Activated CD8-positive, alpha-beta memory T cell treated with anti-CD3 and anti-CD28 coated beads for 24 hours (primary cell): ENCODE measurements at regions not wholly inside any gene's neighbourhood (a gene's known extent, or its start where the extent isn't known, plus 50 kb on each side); places are given as distances from the start of the nearest gene placed in this dataset.
A peak's percentile ranks its signal among the peaks of the same experiment; 100 is the strongest.

Experiments used
- DNase-seq: peaks from one replicate; pipeline ENCODE4 v3.0.0-alpha.2; 2020

DNA sequence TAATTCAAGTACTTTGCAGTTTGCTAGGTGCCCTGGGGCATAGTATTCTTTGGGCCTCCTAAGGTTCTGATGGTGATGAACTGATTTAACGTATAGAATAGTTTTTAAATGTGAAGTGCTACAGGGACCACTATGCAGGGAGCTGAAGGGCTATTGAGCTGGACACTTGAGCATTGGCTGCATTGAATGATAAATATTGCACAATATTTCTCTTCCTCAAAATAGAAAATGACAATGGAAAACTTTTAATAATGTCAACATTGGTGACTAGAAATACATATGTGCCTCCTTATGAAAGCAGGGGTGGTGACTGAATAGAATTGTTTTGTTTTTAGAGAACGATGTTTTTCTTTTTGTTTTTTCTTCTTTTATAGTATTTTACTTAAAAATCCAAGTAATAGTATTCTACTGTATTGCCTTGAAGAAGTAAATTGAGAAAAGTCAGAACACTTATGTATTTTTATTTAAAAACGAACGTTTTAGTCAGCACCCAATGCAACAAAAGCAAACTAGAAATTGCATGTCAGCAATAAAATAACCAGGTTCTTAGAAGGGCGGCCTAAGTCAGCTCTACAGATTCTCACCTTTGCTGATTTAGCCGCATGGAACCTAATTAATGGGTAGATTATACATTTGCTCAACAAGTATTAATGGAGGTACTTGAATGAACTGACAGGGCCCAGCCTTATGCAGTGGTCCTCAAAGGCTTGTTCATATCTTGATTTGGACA is 244.0 kb upstream of the KLF6 start:
- DNase-seq, result no peak

GRCh38 chr10:4028027-4028471 is 243.0 kb upstream of the KLF6 start:
- no peak for DNase-seq

DNA sequence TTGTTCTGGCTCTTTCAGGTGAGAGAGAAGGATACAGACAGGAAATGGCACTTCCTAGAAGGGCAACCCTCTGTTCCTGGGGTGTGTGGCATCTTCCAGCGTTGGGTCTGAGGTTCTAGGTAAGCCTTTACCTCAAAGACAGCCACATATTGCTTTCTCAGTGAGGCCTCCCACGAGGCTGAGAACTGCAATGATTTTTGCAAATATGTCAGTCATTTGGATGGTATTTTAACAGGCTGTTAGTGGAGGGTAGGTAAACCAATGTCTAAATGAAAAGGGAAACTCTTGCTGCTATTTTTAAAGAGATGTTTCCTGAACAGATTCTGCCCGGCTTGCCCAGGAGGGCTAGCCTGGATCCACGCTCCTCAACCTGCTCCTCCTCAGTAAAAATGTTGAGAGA is 240.3 kb upstream of the KLF6 start:
- no peak for DNase-seq

DNA sequence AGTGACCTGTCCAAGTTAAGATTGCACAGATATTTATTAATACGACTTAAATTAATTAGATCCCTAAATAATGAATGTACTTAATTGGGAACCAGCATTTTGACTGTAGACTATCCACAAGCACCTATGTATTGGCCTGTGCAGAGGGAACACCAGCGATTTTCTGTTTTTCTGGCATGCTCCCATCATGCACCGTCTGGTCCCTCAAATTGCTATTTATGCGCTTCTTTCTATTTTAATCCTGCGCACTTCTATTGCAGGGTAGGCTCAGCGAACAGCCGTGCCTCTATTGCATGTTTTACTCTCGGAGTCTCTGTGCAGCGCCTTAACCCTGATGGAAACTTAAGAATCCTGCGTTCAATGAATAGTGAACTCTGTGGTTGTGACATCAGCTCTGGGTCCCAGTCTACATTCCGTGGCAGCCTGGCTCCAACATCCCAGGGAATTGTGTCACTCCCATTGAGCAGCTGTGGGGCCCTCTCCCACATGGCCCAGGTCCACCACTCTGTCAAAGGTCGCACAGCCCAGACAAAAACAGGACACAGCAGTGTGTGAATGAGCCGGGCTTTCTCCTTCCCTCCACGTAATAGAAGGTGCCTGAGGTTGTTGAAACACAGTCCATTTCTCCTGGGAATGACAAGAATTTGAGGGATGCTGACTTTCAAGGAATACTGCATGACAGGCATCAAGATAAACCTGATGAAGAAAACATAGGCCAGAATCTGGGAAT is 239.7 kb upstream of the KLF6 start:
- DNase-seq, result no peak

GRCh38 chr10:4024027-4024426 is 239.0 kb upstream of the KLF6 start:
- no peak for DNase-seq

DNA sequence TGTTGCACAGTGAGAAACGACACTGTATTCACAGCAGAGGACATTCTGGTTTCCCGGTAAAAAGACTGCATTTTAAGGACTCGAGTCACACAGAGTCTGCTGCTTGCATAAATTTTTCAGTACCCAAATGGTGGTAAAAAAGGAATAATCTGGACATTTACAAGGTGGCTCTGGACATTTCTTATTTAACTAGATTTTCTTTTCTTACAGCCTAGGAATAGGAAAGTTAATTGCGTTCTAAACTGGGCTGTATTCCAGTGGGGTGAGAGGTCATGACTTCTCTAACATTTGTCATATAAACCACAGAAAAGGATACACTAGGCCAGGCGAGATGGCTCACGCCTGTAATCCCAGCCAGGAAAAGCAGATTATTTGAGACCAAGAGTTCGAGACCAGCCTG is 237.5 kb upstream of the KLF6 start:
- DNase-seq, result no peak

GRCh38 chr10:4020631-4021030 is 235.6 kb upstream of the KLF6 start:
- no peak for DNase-seq

DNA sequence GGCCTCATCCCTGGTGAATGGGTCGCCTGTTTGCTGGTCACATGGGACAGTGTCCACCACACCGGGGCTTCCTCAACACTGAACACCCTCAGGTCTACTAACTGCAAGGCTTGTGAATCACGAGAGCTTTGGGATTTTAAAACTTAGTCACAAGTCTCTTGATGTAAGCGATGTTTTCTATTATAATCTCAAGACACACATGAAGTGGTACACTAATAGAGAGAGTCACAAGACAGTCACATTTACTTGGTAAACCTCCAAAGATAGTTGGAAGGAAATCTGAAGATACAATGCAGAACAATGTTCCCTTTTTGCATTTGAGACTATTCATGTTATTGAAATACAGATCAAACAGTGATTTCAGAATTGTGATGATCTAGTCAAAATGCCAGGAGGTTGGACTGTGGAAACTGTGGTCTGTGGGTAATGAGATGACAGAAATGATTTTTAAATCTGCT is 233.1 kb upstream of the KLF6 start:
- DNase-seq, result no peak

- DNase-seq, result no peak
These were observed 232.3 kb upstream of the KLF6 start for GRCh38 chr10:4017336-4017735.

GRCh38 chr10:4016214-4016740 is 231.3 kb upstream of the KLF6 start:
- no peak for DNase-seq

GRCh38 chr10:4013651-4014121 is 228.7 kb upstream of the KLF6 start:
- DNase-seq, result peak; percentile 72

DNA sequence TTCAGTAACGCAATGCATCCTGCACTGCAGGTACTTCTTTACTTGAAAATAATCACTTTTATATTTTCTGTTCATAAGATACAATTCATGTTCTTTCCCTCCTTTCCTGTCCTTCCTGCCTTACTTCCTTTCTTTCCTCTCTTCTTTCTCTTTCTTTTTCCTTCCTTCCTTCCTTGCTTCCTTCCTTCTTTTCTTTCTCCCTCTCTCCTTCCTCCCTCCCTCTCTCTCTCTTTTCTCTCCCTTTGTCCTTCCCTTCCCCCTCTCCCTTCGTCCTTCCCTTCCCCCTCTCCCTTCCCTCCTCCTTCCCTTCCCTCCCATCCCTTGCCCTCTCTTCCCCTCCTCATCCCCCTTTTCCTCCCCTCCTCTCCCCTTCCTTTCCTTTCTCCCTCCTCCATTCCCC is 227.8 kb upstream of the KLF6 start:
- no peak for DNase-seq

GRCh38 chr10:4011136-4011812 is 226.3 kb upstream of the KLF6 start:
- no peak for DNase-seq

DNA sequence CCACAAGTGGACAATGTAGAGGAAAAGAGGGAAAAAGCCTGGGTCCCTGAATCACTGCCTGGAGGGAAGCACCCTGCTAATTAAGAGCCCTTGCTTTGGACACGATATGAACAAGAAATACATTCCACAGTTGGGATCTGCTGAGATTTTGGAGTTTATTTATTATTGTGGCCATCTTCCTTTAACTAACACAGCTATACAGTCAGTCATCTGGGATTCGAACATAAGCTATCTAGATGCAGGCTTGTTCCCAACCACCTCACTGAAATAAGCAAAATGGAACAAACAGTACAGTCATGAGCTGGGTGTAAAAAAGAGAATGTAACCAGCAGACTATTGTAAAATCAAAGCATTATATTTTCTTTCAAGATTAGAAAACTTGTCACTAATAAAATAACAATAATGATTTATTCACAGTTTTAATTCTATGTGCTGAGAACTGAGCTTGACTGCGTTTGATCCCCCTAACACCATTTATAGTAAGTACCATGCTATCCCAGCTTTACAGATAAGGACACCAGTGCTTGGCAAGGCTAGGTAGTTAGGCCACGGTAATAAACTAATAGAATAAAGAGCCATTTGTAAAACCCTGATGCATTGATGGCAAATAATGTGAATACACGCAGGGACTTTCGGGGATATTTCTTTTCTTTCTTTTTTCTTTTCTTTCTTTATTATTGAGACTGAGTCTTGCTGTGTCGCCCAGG is 223.8 kb upstream of the KLF6 start:
- DNase-seq, result no peak

DNA sequence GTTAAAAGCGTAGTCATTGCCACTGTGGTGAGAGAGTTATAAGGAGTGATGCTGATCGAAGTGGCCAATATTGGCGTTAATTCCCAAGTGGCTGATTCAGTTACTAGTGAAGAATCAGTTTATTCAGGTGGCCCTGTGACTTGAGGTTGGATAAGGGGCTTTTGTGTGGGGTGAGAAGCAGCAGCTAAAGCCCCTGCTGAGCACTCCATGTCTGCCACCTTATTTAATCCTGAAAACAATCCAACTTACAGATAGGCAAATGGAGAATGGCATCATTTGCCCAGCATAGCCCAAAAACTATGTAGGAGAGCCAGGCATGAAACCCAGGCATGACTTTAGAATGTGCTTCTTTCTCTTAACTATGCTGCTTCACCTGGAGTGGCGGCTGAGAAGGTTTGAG is 222.8 kb upstream of the KLF6 start:
- DNase-seq, result no peak

- no peak for DNase-seq
These were observed 221.8 kb upstream of the KLF6 start for GRCh38 chr10:4006858-4007257.

DNA sequence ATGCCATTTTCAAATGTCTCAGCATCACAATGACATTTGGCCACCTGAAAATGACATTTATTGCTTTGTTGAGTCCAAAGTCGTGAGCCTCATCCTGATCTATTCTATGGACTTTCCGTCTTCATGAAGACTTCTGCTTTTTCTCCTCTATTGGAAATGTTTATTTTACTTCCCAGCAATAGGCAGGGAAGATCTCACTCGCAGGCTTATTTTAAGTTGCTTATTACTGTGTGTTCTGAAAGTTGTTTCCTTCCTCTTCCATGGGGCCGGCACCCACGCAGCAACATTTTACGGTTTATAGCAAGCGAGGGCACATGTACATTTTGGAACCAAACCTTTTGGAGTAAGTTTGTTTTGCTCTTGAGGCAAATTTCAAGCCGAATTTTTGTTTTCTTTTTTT is 221.0 kb upstream of the KLF6 start:
- no peak for DNase-seq

DNA sequence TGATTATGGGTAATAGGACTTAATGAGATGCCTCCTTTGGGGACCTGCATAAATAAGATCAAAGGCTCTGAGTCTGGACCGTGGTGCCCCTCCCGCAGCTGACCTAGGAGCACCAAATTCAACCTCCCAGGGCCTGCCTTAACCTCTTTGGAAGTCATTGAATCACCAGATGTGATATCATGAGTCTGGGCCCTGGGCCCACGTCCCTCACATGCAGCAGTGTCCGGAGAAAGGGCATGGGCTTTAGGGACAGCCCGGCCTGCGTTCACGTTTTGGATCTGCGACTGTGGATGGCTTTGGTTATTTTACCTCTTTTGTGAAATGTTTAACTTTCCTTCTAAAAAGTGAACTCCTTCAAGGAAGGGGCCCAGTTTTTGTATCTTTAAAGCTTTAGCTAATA is 220.0 kb upstream of the KLF6 start:
- DNase-seq, result no peak

- DNase-seq, result no peak
These were observed 219.1 kb upstream of the KLF6 start for GRCh38 chr10:4004144-4004543.

DNA sequence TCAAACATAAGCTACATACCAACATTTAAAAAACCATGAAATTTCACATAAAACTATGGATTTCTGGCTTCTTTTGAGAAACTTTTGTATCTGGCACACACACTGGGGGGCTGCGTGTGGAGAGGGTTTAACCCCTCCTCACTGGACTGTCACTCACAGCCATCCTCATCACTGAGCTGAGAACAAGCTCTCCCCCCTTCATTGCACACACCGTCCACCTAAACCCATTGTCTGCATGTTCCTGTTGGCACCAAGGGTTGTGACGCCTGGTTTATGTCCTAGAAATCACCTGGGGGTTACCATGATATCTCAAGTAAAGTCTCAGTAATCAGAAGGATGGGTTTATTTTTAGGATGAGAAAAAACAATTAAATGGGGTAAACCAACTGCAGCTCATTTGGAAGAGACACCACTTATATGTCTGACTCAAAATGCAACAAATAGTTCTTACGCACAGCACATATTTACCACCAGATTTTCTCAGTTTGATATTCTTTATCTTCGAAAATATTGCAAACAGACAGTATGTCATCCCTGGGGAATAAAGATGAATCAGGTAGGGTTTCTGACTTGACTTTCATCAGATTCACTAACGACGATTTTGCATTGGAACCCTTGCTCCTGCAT is 218.5 kb upstream of the KLF6 start:
- no peak for DNase-seq

DNA sequence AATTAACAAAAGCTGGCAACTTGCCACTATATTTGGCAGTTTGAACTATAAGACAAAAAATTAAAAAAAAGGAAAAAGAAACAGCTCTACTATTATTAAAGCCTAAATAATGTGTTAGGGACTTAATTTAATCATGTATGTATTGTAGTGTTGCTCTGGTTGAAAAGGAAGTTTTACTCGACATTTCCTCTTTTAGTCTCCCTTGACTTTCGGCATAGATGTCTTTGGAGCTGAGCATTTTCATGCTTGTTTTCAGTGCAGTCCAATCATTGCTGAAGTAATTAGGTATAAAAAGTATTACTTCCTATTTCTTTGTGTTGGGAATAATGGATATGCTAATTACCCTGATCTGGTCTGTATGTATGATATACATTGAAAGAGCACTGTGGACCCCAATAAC is 216.8 kb upstream of the KLF6 start:
- no peak for DNase-seq

DNA sequence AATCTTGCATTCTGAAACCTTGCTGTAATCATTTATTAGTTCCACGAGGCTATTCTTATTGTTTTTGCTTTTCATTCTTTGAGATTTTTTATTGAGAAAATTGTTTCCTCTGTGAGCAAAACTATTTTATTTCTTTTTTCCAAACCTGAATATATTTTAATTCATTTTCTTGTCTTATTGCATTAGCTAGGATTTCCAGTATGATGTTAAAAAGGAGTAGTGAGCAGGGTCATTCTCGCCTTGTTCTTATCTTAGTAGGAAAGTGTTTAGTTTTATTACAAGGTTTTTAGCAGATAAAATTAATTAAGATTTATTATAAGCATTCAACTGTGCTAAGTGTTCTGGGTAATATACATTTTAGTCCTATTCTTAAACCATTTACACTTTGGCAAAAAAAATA is 214.6 kb upstream of the KLF6 start:
- DNase-seq, result no peak
